NAMALWA (cell line): ENCODE measurements at regions not wholly inside any gene's neighbourhood (a gene's known extent, or its start where the extent isn't known, plus 50 kb on each side); places are given as distances from the start of the nearest gene placed in this dataset.

ENCODE experiments used
- DNase-seq: peaks from one replicate; pipeline ENCODE4 v3.0.0-alpha.2; 2015; ENCODE audit warnings: low spot score

GRCh38 chr16:50469121-50469743, 79.0 kb upstream of the NKD1 start:
- DNase-seq: no peak

GRCh38 chr16:50468749-50469078, 79.5 kb upstream of the NKD1 start:
- DNase-seq: no peak

- no peak for DNase-seq
Observed at GRCh38 chr16:50467943-50468748, 80.0 kb upstream of the NKD1 start.

GRCh38 chr16:50467559-50467942, 80.6 kb upstream of the NKD1 start:
- DNase-seq: no peak

- DNase-seq: no peak
Observed at GRCh38 chr16:50466170-50466569, 82.0 kb upstream of the NKD1 start.

- DNase-seq: no peak
Observed at GRCh38 chr16:50464325-50465290, 83.6 kb upstream of the NKD1 start.

GRCh38 chr16:50463581-50464324, 84.4 kb upstream of the NKD1 start:
- no peak for DNase-seq

GRCh38 chr16:50462793-50463507, 85.2 kb upstream of the NKD1 start:
- DNase-seq: no peak

- no peak for DNase-seq
Observed at GRCh38 chr16:50461400-50461760, 86.8 kb upstream of the NKD1 start.

- no peak for DNase-seq
Observed at GRCh38 chr16:50460538-50461399, 87.4 kb upstream of the NKD1 start.

- no peak for DNase-seq
Observed at GRCh38 chr16:50459496-50460080, 88.6 kb upstream of the NKD1 start.

GRCh38 chr16:50458667-50459495, 89.3 kb upstream of the NKD1 start:
- DNase-seq: no peak

GRCh38 chr16:50457979-50458491, 89.2 kb upstream of the BRD7 start:
- DNase-seq: no peak

- DNase-seq: no peak
Observed at GRCh38 chr16:50457423-50457822, 88.6 kb upstream of the BRD7 start.

- DNase-seq: no peak
Observed at GRCh38 chr16:50455288-50455845, 86.6 kb upstream of the BRD7 start.

- DNase-seq: no peak
Observed at GRCh38 chr16:50453446-50453845, 84.7 kb upstream of the BRD7 start.

- no peak for DNase-seq
Observed at GRCh38 chr16:50451951-50452508, 83.2 kb upstream of the BRD7 start.

GRCh38 chr16:50450957-50451356, 82.2 kb upstream of the BRD7 start:
- no peak for DNase-seq
